OCI-LY3 (cell line): ENCODE measurements at regions not wholly inside any gene's neighbourhood (a gene's known extent, or its start where the extent isn't known, plus 50 kb on each side); places are given as distances from the start of the nearest gene placed in this dataset.

Source experiments
- H2AFZ ChIP-seq: fragments of 200-600, 300-600 bp; shearing (Covaris generic); 2 replicates; pipeline ENCODE4 v1.6.0; 2014; ENCODE audit warnings: antibody characterized with exemption, low read depth, low read length
- H3K27ac ChIP-seq: fragments of 200-600, 300-600 bp; sonication (generic); 2 replicates; pipeline ENCODE4 v1.5.1; 2014; ENCODE audit warnings: mild to moderate bottlenecking, low read length, moderate library complexity, mixed read lengths
- H3K27me3 ChIP-seq: fragments of 200-600, 300-600 bp; sonication (generic); 2 replicates; pipeline ENCODE4 v1.6.1; 2014; ENCODE audit warnings: low read depth, low read length, mixed read lengths
- H3K36me3 ChIP-seq: fragments of 200-600, 300-600 bp; sonication (generic); replicated peaks from 2 replicates; pipeline ENCODE3; 2014; ENCODE audit warnings: low read depth, low read length, mixed read lengths
- H3K4me1 ChIP-seq: fragments of 300-600, 200-600 bp; sonication (generic); 2 replicates; pipeline ENCODE4 v1.6.1; 2014; ENCODE audit warnings: low read length, mixed read lengths
- H3K4me2 ChIP-seq: fragments of 200-600, 300-600 bp; sonication (generic); 2 replicates; pipeline ENCODE4 v1.6.1; 2014; ENCODE audit warnings: low read length, mixed read lengths
- H3K4me3 ChIP-seq: fragments of 300-600, 200-600 bp; sonication (generic); 2 replicates; pipeline ENCODE4 v1.5.1; 2014; ENCODE audit warnings: antibody characterized with exemption, mild to moderate bottlenecking, low read length, moderate library complexity
- H3K79me2 ChIP-seq: fragments of 300-600, 200-600 bp; shearing (Covaris generic); 2 replicates; pipeline ENCODE4 v1.6.1; 2014; ENCODE audit warnings: mild to moderate bottlenecking, low read length, mixed read lengths
- H3K9ac ChIP-seq: fragments of 300-600, 200-600 bp; shearing (Covaris generic); 2 replicates; pipeline ENCODE4 v1.6.0; 2014; ENCODE audit warnings: mild to moderate bottlenecking, low read length, moderate library complexity
- H3K9me3 ChIP-seq: fragments of 200-600, 300-600 bp; shearing (Covaris generic); 2 replicates; pipeline ENCODE4 v1.6.1; 2014; ENCODE audit warnings: low read length, mixed read lengths; ENCODE audit not compliant: insufficient read depth
- H4K20me1 ChIP-seq: fragments of 200-600, 300-600 bp; sonication (generic); 2 replicates; pipeline ENCODE4 v1.6.1; 2016; ENCODE audit warnings: low read length, mixed read lengths; ENCODE audit not compliant: insufficient read depth
- EZH2phosphoT487 ChIP-seq: fragments of 200-600 bp; shearing (Covaris generic); IDR thresholded peaks from 2 replicates; pipeline ENCODE4 v1.6.1; 2018; ENCODE audit warnings: antibody characterized with exemption, mixed run types, low read depth
- TF ChIP-seq, protein P1 (sequence below): fragments of 200-600, 300-600 bp; sonication (generic); IDR thresholded peaks from 2 replicates; pipeline ENCODE4 v1.5.1; 2014; ENCODE audit warnings: antibody characterized with exemption, low read length, low read depth

GRCh38 chr20:7458459-7458858, 481.8 kb downstream of the HAO1 start:
- Histone ChIP-seq H2AFZ (no peak overlapping the region), H3K27me3 (no peaks in the 10 kb centered on the region), H3K4me1 (no peaks in the 10 kb centered on the region), H3K79me2 (no peaks in the 10 kb centered on the region), H4K20me1 (no peaks in the 10 kb centered on the region), H3K27ac (no peak overlapping the region), H3K9ac (no peak overlapping the region), H3K4me2 (no peak overlapping the region), H3K4me3 (no peak overlapping the region), H3K36me3 (no peaks in the 10 kb centered on the region), H3K9me3 (no peaks in the 10 kb centered on the region)
- no peak for TF ChIP-seq EZH2phosphoT487
- TF ChIP-seq, protein P1, sequence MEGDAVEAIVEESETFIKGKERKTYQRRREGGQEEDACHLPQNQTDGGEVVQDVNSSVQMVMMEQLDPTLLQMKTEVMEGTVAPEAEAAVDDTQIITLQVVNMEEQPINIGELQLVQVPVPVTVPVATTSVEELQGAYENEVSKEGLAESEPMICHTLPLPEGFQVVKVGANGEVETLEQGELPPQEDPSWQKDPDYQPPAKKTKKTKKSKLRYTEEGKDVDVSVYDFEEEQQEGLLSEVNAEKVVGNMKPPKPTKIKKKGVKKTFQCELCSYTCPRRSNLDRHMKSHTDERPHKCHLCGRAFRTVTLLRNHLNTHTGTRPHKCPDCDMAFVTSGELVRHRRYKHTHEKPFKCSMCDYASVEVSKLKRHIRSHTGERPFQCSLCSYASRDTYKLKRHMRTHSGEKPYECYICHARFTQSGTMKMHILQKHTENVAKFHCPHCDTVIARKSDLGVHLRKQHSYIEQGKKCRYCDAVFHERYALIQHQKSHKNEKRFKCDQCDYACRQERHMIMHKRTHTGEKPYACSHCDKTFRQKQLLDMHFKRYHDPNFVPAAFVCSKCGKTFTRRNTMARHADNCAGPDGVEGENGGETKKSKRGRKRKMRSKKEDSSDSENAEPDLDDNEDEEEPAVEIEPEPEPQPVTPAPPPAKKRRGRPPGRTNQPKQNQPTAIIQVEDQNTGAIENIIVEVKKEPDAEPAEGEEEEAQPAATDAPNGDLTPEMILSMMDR, result no peak

- no peaks in the 10 kb centered on the region for H3K27me3 ChIP-seq
- H3K36me3 ChIP-seq, result no peaks in the 10 kb centered on the region
- no peak overlapping the region for H3K4me3 ChIP-seq
- H3K9me3 ChIP-seq, result no peaks in the 10 kb centered on the region
- no peaks in the 10 kb centered on the region for H4K20me1 ChIP-seq
- no peak overlapping the region for H3K27ac ChIP-seq
- no peak overlapping the region for H3K4me2 ChIP-seq
- H2AFZ ChIP-seq, result no peak overlapping the region
- TF ChIP-seq, protein P1, result no peak
- no peak for TF ChIP-seq EZH2phosphoT487
- H3K79me2 ChIP-seq, result no peaks in the 10 kb centered on the region
- no peaks in the 10 kb centered on the region for H3K4me1 ChIP-seq
- no peak overlapping the region for H3K9ac ChIP-seq
These were observed 481.2 kb downstream of the HAO1 start for GRCh38 chr20:7459083-7459482.

DNA sequence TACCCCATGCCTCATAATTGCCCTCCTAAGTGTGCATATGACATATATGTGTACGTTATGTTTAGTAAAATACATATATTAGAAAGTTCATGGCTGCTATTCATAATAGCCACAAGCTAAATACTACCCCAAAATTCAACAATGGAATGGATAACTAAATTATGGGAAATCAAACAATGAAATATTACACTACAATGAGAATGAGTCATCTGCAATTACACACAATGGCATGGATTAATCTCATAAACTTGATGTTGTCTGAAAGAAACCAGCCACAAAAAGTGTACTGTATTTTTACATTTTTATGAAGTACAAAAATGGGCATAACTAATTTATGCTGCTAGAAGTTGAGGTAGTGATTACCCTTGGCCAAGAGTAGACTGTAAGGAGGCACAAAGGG, 477.0 kb downstream of the HAO1 start:
- H3K79me2 ChIP-seq, result no peaks in the 10 kb centered on the region
- no peak overlapping the region for H3K4me2 ChIP-seq
- H3K4me3 ChIP-seq, result no peak overlapping the region
- no peaks in the 10 kb centered on the region for H3K27me3 ChIP-seq
- no peaks in the 10 kb centered on the region for H3K9me3 ChIP-seq
- no peaks in the 10 kb centered on the region for H3K36me3 ChIP-seq
- no peak overlapping the region for H3K9ac ChIP-seq
- H2AFZ ChIP-seq, result no peak overlapping the region
- no peak for TF ChIP-seq EZH2phosphoT487
- TF ChIP-seq, protein P1, result no peak
- no peak overlapping the region for H3K27ac ChIP-seq
- H3K4me1 ChIP-seq, result peaks cover 8% of the 10 kb centered on the region
- H4K20me1 ChIP-seq, result no peaks in the 10 kb centered on the region

DNA sequence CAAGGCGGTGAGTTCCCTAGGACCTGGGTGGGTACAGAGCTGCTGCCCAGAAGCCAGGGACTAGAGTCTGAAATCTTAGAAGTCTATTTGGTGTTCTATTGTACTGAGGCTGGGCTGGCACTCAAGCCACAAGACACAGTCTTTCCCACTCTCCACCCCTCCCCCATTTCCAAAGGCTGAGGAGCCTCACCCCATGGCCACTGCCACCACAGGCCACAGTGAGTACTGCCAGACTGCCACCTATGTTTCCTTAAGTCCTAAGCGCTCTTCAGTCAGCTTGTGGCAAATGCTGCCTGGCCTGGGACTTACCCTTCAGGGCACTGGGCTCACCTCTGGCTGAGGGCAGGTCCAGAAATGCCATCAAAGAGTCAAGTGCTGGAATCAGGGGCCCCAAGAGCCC, 469.3 kb downstream of the HAO1 start:
- H3K27me3 ChIP-seq, result no peaks in the 10 kb centered on the region
- H3K4me3 ChIP-seq, result no peak overlapping the region
- H3K9ac ChIP-seq, result no peak overlapping the region
- H2AFZ ChIP-seq, result no peak overlapping the region
- no peaks in the 10 kb centered on the region for H4K20me1 ChIP-seq
- no peaks in the 10 kb centered on the region for H3K4me1 ChIP-seq
- H3K4me2 ChIP-seq, result no peak overlapping the region
- H3K36me3 ChIP-seq, result no peaks in the 10 kb centered on the region
- H3K9me3 ChIP-seq, result no peaks in the 10 kb centered on the region
- TF ChIP-seq EZH2phosphoT487, result no peak
- TF ChIP-seq, protein P1, result no peak
- no peaks in the 10 kb centered on the region for H3K79me2 ChIP-seq
- no peak overlapping the region for H3K27ac ChIP-seq
